ENCODE measurements at regions not wholly inside any gene's neighbourhood (a gene's known extent, or its start where the extent isn't known, plus 50 kb on each side); places are given as distances from the start of the nearest gene placed in this dataset.

- POLR2A ChIA-PET: no interaction called here
- CTCF ChIA-PET: interaction anchor here (1.2 to 2.0 kb wide), 4 partner anchors 37 to 231 kb away, joined by 3 to 6 read pairs (median 5); a partner anchor contains a TSS
- peaks cover 8% of the 10 kb centered on the region for H3K4me1 Mint-ChIP-seq
Measured at GRCh38 chr14:100421756-100422470, 98.8 kb downstream of the SLC25A47 start.

DNA sequence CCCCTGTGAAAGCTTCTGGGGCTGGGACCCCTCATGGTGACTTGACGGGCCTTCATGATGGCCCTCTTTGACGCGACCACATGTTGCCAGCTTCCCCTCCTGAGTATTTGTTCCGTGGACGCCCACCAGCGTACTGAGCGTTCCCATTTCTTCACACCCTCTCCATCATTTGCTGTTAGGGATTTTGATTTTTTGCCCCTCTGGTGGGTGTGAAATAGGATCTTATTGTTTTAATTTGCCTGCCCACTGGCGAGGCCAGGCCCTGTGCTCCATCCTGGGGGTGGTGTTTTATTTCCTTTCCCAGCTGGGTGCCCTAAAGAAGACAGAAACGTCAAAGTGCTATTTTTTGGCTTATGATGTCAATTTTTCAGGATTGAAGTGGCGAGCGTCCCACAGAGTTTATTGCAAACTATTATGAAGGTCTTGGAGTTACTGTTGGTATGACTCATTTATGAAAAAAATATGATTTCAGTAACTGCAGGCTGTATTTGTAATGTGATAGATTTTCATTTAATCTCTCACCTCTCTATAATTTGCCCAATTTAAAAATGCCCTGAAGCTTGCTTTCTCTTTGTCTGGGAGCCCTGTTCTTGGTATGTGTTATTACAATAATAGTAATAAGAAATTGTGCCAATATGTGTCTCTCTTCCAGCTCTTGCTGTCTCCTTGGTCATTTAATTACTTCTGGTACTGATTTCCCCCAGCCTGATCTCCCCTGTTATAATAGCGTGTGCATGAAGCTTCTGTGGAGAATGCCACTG is 99.6 kb downstream of the SLC25A47 start:
- Mint-ChIP-seq H3K27ac (no peak overlapping the region), H3K27me3 (no peaks in the 10 kb centered on the region), H3K36me3 (ENCODE audit: low read depth) (peaks cover 2% of the 10 kb centered on the region), H3K4me3 (no peak overlapping the region), H3K9me3 (ENCODE audit: low read depth) (no peaks in the 10 kb centered on the region), H3K4me1 (peaks cover 8% of the 10 kb centered on the region)
- DNase-seq (no peak), ATAC-seq (no peak)
- ChIA-PET POLR2A (no interaction called here), CTCF (interaction anchor here (1.2 to 2.0 kb wide), 4 partner anchors 37 to 230 kb away, joined by 3 to 6 read pairs (median 5); a partner anchor contains a TSS)
- intact Hi-C loops (cut with DNase I, micrococcal nuclease): no loop called here

More at GRCh38 chr14:100421756-100422470, 98.8 kb downstream of the SLC25A47 start:
- Mint-ChIP-seq H3K27ac (no peak overlapping the region), H3K36me3 (ENCODE audit: low read depth) (peaks cover 2% of the 10 kb centered on the region), H3K9me3 (ENCODE audit: low read depth) (no peaks in the 10 kb centered on the region), H3K27me3 (no peaks in the 10 kb centered on the region), H3K4me3 (no peak overlapping the region)
- no peak for ATAC-seq
- no peak for DNase-seq
- intact Hi-C loops (cut with DNase I, micrococcal nuclease): no loop called here

GRCh38 chr14:100423317-100424010 is 100.3 kb downstream of the SLC25A47 start:
- intact Hi-C loops (cut with DNase I, micrococcal nuclease): no loop called here

GRCh38 chr14:100424504-100425428 is 101.6 kb downstream of the SLC25A47 start:
- Mint-ChIP-seq H3K4me3 (no peak overlapping the region), H3K27ac (no peak overlapping the region), H3K4me1 (peaks cover 11% of the 10 kb centered on the region), H3K9me3 (ENCODE audit: low read depth) (no peaks in the 10 kb centered on the region), H3K36me3 (ENCODE audit: low read depth) (no peaks in the 10 kb centered on the region), H3K27me3 (no peaks in the 10 kb centered on the region)
- POLR2A ChIA-PET: interaction anchor here (0.7 kb wide), 1 partner anchor 93 kb away, joined by 3 read pairs; no protein-coding TSS in a partner anchor
- CTCF ChIA-PET: interaction anchor here (0.6 to 1.3 kb wide), 3 partner anchors 15 to 580 kb away, joined by 3 to 5 read pairs (median 3); no protein-coding TSS in a partner anchor
- DNase-seq (peak; percentile 34), ATAC-seq (peak; percentile 70)
- intact Hi-C loops (cut with DNase I, micrococcal nuclease): no loop called here

More at GRCh38 chr14:100423317-100424010, 100.3 kb downstream of the SLC25A47 start:
- Mint-ChIP-seq H3K36me3 (ENCODE audit: low read depth) (peaks cover 2% of the 10 kb centered on the region), H3K27me3 (no peaks in the 10 kb centered on the region), H3K9me3 (ENCODE audit: low read depth) (no peaks in the 10 kb centered on the region), H3K27ac (no peak overlapping the region), H3K4me3 (no peak overlapping the region), H3K4me1 (peaks cover 8% of the 10 kb centered on the region)
- CTCF ChIA-PET: no interaction called here
- DNase-seq (no peak), ATAC-seq (no peak)
- POLR2A ChIA-PET: no interaction called here

- H3K4me1 Mint-ChIP-seq: peaks cover 11% of the 10 kb centered on the region
- H3K4me3 Mint-ChIP-seq: no peak overlapping the region
- intact Hi-C loops (cut with DNase I, micrococcal nuclease): no loop called here
- ChIA-PET POLR2A (interaction anchor here (0.7 kb wide), 1 partner anchor 93 kb away, joined by 3 read pairs; no protein-coding TSS in a partner anchor), CTCF (interaction anchor here (0.6 to 1.3 kb wide), 3 partner anchors 14 to 579 kb away, joined by 3 to 5 read pairs (median 3); no protein-coding TSS in a partner anchor)
- no peak overlapping the region for H3K27ac Mint-ChIP-seq
- ATAC-seq: no peak
- H3K36me3 Mint-ChIP-seq (ENCODE audit: low read depth): no peaks in the 10 kb centered on the region
- no peaks in the 10 kb centered on the region for H3K27me3 Mint-ChIP-seq
- no peaks in the 10 kb centered on the region for H3K9me3 Mint-ChIP-seq (ENCODE audit: low read depth)
- DNase-seq: no peak
Measured at GRCh38 chr14:100425429-100425827, 102.3 kb downstream of the SLC25A47 start.

DNA sequence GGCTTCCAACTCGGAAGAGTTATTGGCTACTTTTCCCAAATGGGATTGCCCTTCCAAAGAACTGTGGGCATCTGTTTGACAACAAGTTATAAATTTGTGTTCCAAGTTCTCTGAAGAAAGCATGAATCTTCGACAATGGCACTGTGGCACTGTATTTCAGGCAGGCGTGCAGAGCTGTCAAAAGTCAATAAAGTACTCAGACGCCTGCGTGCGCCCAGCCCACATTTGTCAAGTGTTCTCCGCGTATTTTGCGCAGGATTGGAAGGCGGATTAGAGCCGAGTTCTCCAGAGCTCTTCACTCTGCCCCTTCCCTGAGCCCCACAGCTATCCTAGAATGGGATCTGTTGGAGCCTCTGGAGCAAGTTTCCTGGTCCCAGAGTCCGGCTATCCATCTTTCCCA is 103.2 kb downstream of the SLC25A47 start:
- no peaks in the 10 kb centered on the region for H3K9me3 Mint-ChIP-seq (ENCODE audit: low read depth)

DNA sequence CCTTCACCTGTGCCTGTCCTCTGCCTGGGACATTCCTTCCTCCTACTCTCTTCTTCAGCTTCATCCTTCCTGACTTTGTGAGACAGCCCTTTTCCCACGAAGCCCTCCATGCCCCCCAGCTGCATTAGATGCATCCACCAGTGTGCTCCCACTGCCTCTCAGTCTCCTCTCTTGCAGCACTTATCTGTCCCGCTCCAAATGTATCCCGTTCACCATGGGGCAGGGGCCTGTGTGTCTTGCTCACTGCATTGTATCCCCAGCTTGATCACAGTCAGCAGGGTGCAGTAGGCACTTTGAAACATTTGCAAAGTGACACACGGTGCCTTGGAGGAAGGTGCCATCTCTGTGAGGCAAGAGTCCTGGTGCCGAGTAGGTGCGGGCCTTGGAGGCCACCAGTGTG is 104.0 kb downstream of the SLC25A47 start:
- ChIA-PET POLR2A (no interaction called here), CTCF (no interaction called here)
- intact Hi-C loops (cut with DNase I, micrococcal nuclease): no loop called here
- Mint-ChIP-seq H3K4me1 (peaks cover 11% of the 10 kb centered on the region), H3K36me3 (ENCODE audit: low read depth) (peaks cover 2% of the 10 kb centered on the region), H3K9me3 (ENCODE audit: low read depth) (no peaks in the 10 kb centered on the region), H3K27me3 (no peaks in the 10 kb centered on the region), H3K27ac (no peak overlapping the region), H3K4me3 (no peak overlapping the region)
- DNase-seq (no peak), ATAC-seq (no peak)

More for the DNA sequence above, 103.2 kb downstream of the SLC25A47 start:
- H3K4me3 Mint-ChIP-seq: no peak overlapping the region
- no peak overlapping the region for H3K27ac Mint-ChIP-seq
- intact Hi-C loops (cut with DNase I, micrococcal nuclease): no loop called here
- POLR2A ChIA-PET: no interaction called here
- no peaks in the 10 kb centered on the region for H3K36me3 Mint-ChIP-seq (ENCODE audit: low read depth)
- ATAC-seq: no peak
- no peak for DNase-seq
- no peaks in the 10 kb centered on the region for H3K27me3 Mint-ChIP-seq
- H3K4me1 Mint-ChIP-seq: peaks cover 11% of the 10 kb centered on the region
- CTCF ChIA-PET: interaction anchor here (0.7 kb wide), 1 partner anchor 157 kb away, joined by 3 read pairs; no protein-coding TSS in a partner anchor

DNA sequence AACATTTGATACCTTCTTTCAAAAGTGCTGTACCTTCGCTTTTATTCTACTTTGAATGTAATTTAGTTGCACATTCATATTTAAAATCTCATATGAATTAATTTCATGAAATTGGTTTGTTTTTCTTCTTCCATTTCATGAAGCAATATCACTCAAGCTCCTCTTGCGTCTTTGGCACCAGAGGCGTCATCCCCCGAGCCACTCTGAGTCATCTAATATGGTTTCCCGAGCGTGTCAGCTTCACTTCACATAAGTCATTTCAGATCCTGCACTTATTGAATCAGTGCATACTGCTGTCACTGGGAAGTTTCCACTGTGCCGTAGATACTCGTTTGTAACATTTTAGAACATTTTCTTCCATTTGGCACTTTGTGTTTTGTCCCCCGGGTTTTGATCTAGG is 105.6 kb downstream of the SLC25A47 start:
- H3K27me3 Mint-ChIP-seq: no peaks in the 10 kb centered on the region
- POLR2A ChIA-PET: no interaction called here
- no peaks in the 10 kb centered on the region for H3K9me3 Mint-ChIP-seq (ENCODE audit: low read depth)
- intact Hi-C loops (cut with DNase I, micrococcal nuclease): no loop called here
- no peak overlapping the region for H3K4me3 Mint-ChIP-seq
- DNase-seq: peak; percentile 52
- no peak overlapping the region for H3K27ac Mint-ChIP-seq
- H3K36me3 Mint-ChIP-seq (ENCODE audit: low read depth): peaks cover 4% of the 10 kb centered on the region
- peaks cover 11% of the 10 kb centered on the region for H3K4me1 Mint-ChIP-seq
- CTCF ChIA-PET: interaction anchor here (0.7 to 1.3 kb wide), 2 partner anchors 11 to 1404 kb away, joined by 3 to 4 read pairs; no protein-coding TSS in a partner anchor
- ATAC-seq: peak; percentile 78

DNA sequence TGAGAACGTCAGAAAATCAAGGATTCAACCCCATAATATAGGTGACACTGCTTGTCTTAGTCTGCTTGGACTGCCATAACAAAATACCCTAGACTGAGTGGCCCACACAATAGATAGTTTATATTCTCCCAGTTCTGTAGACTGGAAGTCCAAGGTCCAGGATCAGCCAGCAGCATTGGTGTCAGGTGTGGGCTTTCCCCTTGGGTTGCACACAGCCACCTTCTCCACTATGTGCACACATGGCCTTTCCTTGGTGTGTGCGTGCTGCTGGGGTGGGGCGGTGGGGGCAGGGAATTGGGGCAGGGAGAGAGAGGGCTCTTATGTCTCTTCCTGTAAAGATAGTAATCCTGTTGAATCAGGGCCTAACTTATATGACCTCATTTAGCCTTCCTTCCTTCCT is 106.4 kb downstream of the SLC25A47 start:
- H3K9me3 Mint-ChIP-seq (ENCODE audit: low read depth): no peaks in the 10 kb centered on the region
- H3K27me3 Mint-ChIP-seq: no peaks in the 10 kb centered on the region
- intact Hi-C loops (cut with DNase I, micrococcal nuclease): no loop called here
- no peak for DNase-seq
- ChIA-PET POLR2A (no interaction called here), CTCF (no interaction called here)
- H3K4me1 Mint-ChIP-seq: peaks cover 16% of the 10 kb centered on the region
- peaks cover 4% of the 10 kb centered on the region for H3K36me3 Mint-ChIP-seq (ENCODE audit: low read depth)
- no peak for ATAC-seq
- no peak overlapping the region for H3K27ac Mint-ChIP-seq
- no peak overlapping the region for H3K4me3 Mint-ChIP-seq

DNA sequence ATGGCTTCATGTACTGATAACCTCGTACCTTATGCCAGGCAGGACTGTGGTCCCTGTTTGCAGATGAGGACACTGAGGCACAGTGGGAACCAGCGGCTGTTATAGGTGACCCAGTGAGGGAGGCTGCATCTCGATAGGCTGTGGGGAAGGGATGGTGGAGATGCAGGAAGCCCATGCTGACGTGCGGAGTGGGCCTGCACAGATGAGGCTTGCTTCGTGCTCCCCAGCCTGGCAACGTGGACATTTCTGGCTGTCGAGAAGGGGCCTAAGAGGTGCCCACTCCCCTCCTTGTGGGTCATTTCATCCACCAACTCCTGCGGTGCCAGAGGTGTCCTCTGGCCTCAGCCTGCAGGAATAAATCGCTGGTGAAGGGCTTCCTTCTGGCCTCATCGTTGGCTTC is 107.4 kb downstream of the SLC25A47 start:
- H3K27ac Mint-ChIP-seq: no peak overlapping the region
- CTCF ChIA-PET: interaction anchor here (0.6 to 0.7 kb wide), 2 partner anchors 13 to 14 kb away, joined by 3 read pairs; no protein-coding TSS in a partner anchor
- intact Hi-C loops (cut with DNase I, micrococcal nuclease): no loop called here

More for the DNA sequence above, 107.4 kb downstream of the SLC25A47 start:
- no peaks in the 10 kb centered on the region for H3K27me3 Mint-ChIP-seq
- POLR2A ChIA-PET: no interaction called here
- no peaks in the 10 kb centered on the region for H3K9me3 Mint-ChIP-seq (ENCODE audit: low read depth)
- no peak overlapping the region for H3K4me3 Mint-ChIP-seq
- ATAC-seq (no peak), DNase-seq (no peak)
- H3K4me1 Mint-ChIP-seq: peaks cover 10% of the 10 kb centered on the region
- peaks cover 4% of the 10 kb centered on the region for H3K36me3 Mint-ChIP-seq (ENCODE audit: low read depth)
